H9 (cell line): ENCODE measurements at regions not wholly inside any gene's neighbourhood (a gene's known extent, or its start where the extent isn't known, plus 50 kb on each side); places are given as distances from the start of the nearest gene placed in this dataset.

Experiments used
- DNase-seq: peaks from one replicate; pipeline ENCODE4 v3.0.0-alpha.2; 2017
- H2AFZ ChIP-seq: one replicate; pipeline ENCODE4 v1.6.1; 2013; ENCODE audit warnings: mild to moderate bottlenecking, low read length, control low read depth, moderate library complexity
- H2AK5ac ChIP-seq: 2 replicates; pipeline ENCODE4 v1.6.1; 2013; ENCODE audit warnings: low read length, control low read depth, mixed read lengths; ENCODE audit not compliant: insufficient read length
- H2BK120ac ChIP-seq: one replicate; pipeline ENCODE4 v1.6.1; 2013; ENCODE audit warnings: low read depth, mild to moderate bottlenecking, low read length, control low read depth, inconsistent platforms; ENCODE audit not compliant: poor library complexity, severe bottlenecking
- H2BK12ac ChIP-seq: 2 replicates; pipeline ENCODE4 v1.6.1; 2013; ENCODE audit warnings: low read length, control low read depth, mixed read lengths, low read depth; ENCODE audit not compliant: insufficient read length
- H2BK15ac ChIP-seq: 2 replicates; pipeline ENCODE4 v1.6.1; 2013; ENCODE audit warnings: low read depth, low read length, control low read depth
- H2BK20ac ChIP-seq: one replicate; pipeline ENCODE4 v1.6.1; 2013; ENCODE audit warnings: low read depth, mild to moderate bottlenecking, low read length, control low read depth, inconsistent platforms; ENCODE audit not compliant: poor library complexity, severe bottlenecking
- H2BK5ac ChIP-seq: 2 replicates; pipeline ENCODE4 v1.6.1; 2013; ENCODE audit warnings: low read length, control low read depth, mixed read lengths; ENCODE audit not compliant: insufficient read length
- H3K14ac ChIP-seq: 2 replicates; pipeline ENCODE4 v1.6.1; 2013; ENCODE audit warnings: low read length, control low read depth; ENCODE audit not compliant: insufficient read depth
- H3K18ac ChIP-seq: 2 replicates; pipeline ENCODE4 v1.6.1; 2013; ENCODE audit warnings: low read depth, mild to moderate bottlenecking, mixed read lengths, low read length, control low read depth; ENCODE audit not compliant: insufficient read length
- H3K23ac ChIP-seq: 2 replicates; pipeline ENCODE4 v1.6.1; 2013; ENCODE audit warnings: low read length, control low read depth, mixed read lengths, low read depth; ENCODE audit not compliant: insufficient read length
- H3K23me2 ChIP-seq: 2 replicates; pipeline ENCODE4 v1.6.1; 2013; ENCODE audit warnings: low read depth, mild to moderate bottlenecking, mixed read lengths, low read length, control low read depth; ENCODE audit not compliant: insufficient read length, poor library complexity, severe bottlenecking
- H3K27ac ChIP-seq: 2 replicates; pipeline ENCODE4 v1.5.1; 2013; ENCODE audit warnings: low read length, control low read depth, mixed read lengths, low read depth; ENCODE audit not compliant: insufficient read length
- H3K27me3 ChIP-seq: 2 replicates; pipeline ENCODE4 v1.6.1; 2013; ENCODE audit warnings: low read length, control low read depth, inconsistent platforms; ENCODE audit not compliant: insufficient read depth
- H3K4ac ChIP-seq: 2 replicates; pipeline ENCODE4 v1.6.1; 2013; ENCODE audit warnings: low read depth, mild to moderate bottlenecking, control low read depth, inconsistent platforms, low read length, moderate library complexity
- H3K4me1 ChIP-seq: 2 replicates; pipeline ENCODE4 v1.6.1; 2013; ENCODE audit warnings: low read length, control low read depth, inconsistent platforms; ENCODE audit not compliant: insufficient read depth
- H3K4me2 ChIP-seq: 2 replicates; pipeline ENCODE4 v1.6.1; 2013; ENCODE audit warnings: low read length, control low read depth, mixed read lengths; ENCODE audit not compliant: insufficient read length, insufficient read depth
- H3K56ac ChIP-seq: 2 replicates; pipeline ENCODE4 v1.6.1; 2013; ENCODE audit warnings: low read depth, mild to moderate bottlenecking, mixed read lengths, low read length, control low read depth; ENCODE audit not compliant: insufficient read length
- H3K79me1 ChIP-seq: 2 replicates; pipeline ENCODE4 v1.6.1; 2013; ENCODE audit warnings: low read depth, mild to moderate bottlenecking, moderate library complexity, low read length, control low read depth, inconsistent platforms; ENCODE audit not compliant: insufficient read depth, poor library complexity, severe bottlenecking
- H3K79me2 ChIP-seq: 2 replicates; pipeline ENCODE4 v1.6.1; 2013; ENCODE audit warnings: low read length, control low read depth, inconsistent platforms; ENCODE audit not compliant: insufficient read depth
- H3K9ac ChIP-seq: 2 replicates; pipeline ENCODE4 v1.6.1; 2013; ENCODE audit warnings: low read length, control low read depth, mixed read lengths; ENCODE audit not compliant: insufficient read length; ENCODE audit errors: extremely low read depth
- H3K9me3 ChIP-seq: one replicate; pipeline ENCODE4 v1.6.1; 2013; ENCODE audit warnings: low read depth, low read length, inconsistent platforms; ENCODE audit not compliant: control insufficient read depth
- H3T11ph ChIP-seq: one replicate; pipeline ENCODE4 v1.6.1; 2013; ENCODE audit warnings: mild to moderate bottlenecking, low read length, control low read depth, inconsistent platforms
- H4K20me1 ChIP-seq: one replicate; pipeline ENCODE4 v1.6.1; 2013; ENCODE audit not compliant: control insufficient read depth, insufficient read length, insufficient read depth
- H4K5ac ChIP-seq: 2 replicates; pipeline ENCODE4 v1.6.1; 2013; ENCODE audit warnings: low read depth, mild to moderate bottlenecking, mixed read lengths, low read length, control low read depth; ENCODE audit not compliant: insufficient read length
- H4K8ac ChIP-seq: replicated peaks from 2 replicates; pipeline ENCODE4 v1.6.1; 2013; ENCODE audit warnings: low read length, control low read depth, mixed read lengths, low read depth; ENCODE audit not compliant: insufficient read length
- H4K91ac ChIP-seq: 2 replicates; pipeline ENCODE4 v1.6.1; 2013; ENCODE audit warnings: low read depth, mild to moderate bottlenecking, moderate library complexity, mixed read lengths, low read length, control low read depth; ENCODE audit not compliant: insufficient read length
- H3K27ac Mint-ChIP-seq, 3 experiments: 2 replicates in 2 of 3; 3 replicates in 1 of 3; pipeline ENCODE4 v1.8.0; 2020 to 2021; ENCODE audit warnings: mixed read lengths in 3 of 3, mild to moderate bottlenecking in 1 of 3, moderate library complexity in 1 of 3
- H3K27me3 Mint-ChIP-seq: 2 replicates; pipeline ENCODE4 v1.8.0; 2021; ENCODE audit warnings: low read depth, mild to moderate bottlenecking, moderate library complexity, mixed read lengths
- H3K36me3 Mint-ChIP-seq, 3 experiments: 2 replicates in 2 of 3; 3 replicates in 1 of 3; pipeline ENCODE4 v1.8.0; 2020 to 2021; ENCODE audit warnings: low read depth in 3 of 3, mixed read lengths in 3 of 3; ENCODE audit not compliant: insufficient read depth in 1 of 3
- H3K4me1 Mint-ChIP-seq, 2 experiments: 2 replicates each; pipeline ENCODE4 v1.8.0; 2020; ENCODE audit warnings: mixed read lengths in 2 of 2
- H3K4me3 Mint-ChIP-seq, 2 experiments: 2 replicates in 1 of 2; 3 replicates in 1 of 2; pipeline ENCODE4 v1.8.0; 2020 to 2021; ENCODE audit warnings: mild to moderate bottlenecking in 2 of 2, mixed read lengths in 2 of 2, moderate library complexity in 1 of 2
- H3K9me3 Mint-ChIP-seq, 2 experiments: 2 replicates in 1 of 2; 3 replicates in 1 of 2; pipeline ENCODE4 v1.8.0; 2020; ENCODE audit warnings: mild to moderate bottlenecking in 2 of 2, mixed read lengths in 2 of 2, moderate library complexity in 1 of 2
- WGBS: extraction: QIAGEN DNeasy Blood & Tissue Kit; methylation state at CpG from one replicate; pipeline ENCODE4 v1.1.7; 2013; ENCODE audit warnings: missing lambda C conversion rate, low lambda C conversion rate, mixed read lengths; ENCODE audit not compliant: insufficient read length; ENCODE audit errors: extremely low coverage; 5-methylcytosine and 5-hydroxymethylcytosine counted together
- TF ChIP-seq, protein P1 (sequence below): fragments of 200-600 bp; sonication (generic); conservative IDR thresholded peaks from 3 replicates; pipeline ENCODE4 v1.8.0; 2021; ENCODE audit warnings: antibody characterized with exemption, mild to moderate bottlenecking

DNA sequence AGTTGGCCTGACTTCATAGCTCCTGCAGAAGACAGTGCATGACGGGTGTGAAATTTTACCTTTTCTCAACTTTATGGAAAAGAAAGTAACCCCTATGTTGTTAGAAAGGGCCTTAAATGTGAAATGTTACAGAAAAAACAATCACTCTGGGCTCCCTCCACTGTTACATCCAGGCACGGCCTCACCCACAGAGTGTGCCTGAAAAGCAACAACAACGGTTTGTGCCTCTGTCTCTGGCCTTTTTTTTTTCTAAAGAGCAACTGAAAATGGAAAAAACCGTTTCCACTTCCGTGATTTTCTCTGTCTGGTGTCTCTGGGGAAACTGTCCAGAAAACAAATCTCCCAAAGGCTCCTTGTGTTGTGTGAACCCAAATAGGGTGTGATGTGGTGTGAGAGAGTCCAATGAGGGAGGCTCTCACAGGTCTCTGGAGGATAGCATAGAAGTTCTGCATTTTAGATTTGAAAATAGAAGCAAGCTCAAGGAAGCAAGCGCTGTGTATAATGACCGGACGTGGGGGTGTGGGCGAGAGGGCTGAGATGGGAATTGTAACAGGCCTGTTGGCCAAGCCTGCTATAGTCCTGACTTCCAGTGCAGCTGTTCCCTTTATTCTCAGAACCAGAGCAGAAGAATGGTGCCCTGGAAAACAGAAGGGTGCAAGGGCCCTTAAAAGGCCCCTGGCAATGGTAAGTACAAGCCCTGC, 221.8 kb upstream of the TUT7 start:
- H3K4me1 ChIP-seq: no peaks in the 10 kb centered on the region; the same call in 1 of the 2 replicates
- no peak overlapping the region for H2BK20ac ChIP-seq
- H3K56ac ChIP-seq: no peak overlapping the region
- no peak overlapping the region for H3T11ph ChIP-seq
- peaks cover 12 to 20% of the 10 kb centered on the region in 2 experiments for H3K4me1 Mint-ChIP-seq
- H3K79me2 ChIP-seq: no peaks in the 10 kb centered on the region
- peaks cover 4% of the 10 kb centered on the region for H3K27me3 Mint-ChIP-seq
- no peak overlapping the region for H2AK5ac ChIP-seq
- no peak overlapping the region for H3K27ac Mint-ChIP-seq
- H3K9ac ChIP-seq: no peak overlapping the region
- H4K5ac ChIP-seq: no peak overlapping the region
- peaks cover 0 to 4% of the 10 kb centered on the region in 2 experiments; a peak in 1 of 5 replicates for H3K9me3 Mint-ChIP-seq
- H3K23ac ChIP-seq: no peak overlapping the region
- no peaks in the 10 kb centered on the region for H3K79me1 ChIP-seq
- H2BK15ac ChIP-seq: no peak overlapping the region
- no peak for DNase-seq
- H3K27ac ChIP-seq: no peak overlapping the region
- H4K8ac ChIP-seq: no peak overlapping the region
- no peak overlapping the region for H4K91ac ChIP-seq
- H3K14ac ChIP-seq: no peak overlapping the region
- no CpG with 5 or more reads among the region's 9 CpGs for WGBS
- H3K18ac ChIP-seq: no peak overlapping the region
- H2BK120ac ChIP-seq: no peak overlapping the region
- no peak overlapping the region for H2BK12ac ChIP-seq
- H3K27me3 ChIP-seq: no peaks in the 10 kb centered on the region
- TF ChIP-seq, protein P1, sequence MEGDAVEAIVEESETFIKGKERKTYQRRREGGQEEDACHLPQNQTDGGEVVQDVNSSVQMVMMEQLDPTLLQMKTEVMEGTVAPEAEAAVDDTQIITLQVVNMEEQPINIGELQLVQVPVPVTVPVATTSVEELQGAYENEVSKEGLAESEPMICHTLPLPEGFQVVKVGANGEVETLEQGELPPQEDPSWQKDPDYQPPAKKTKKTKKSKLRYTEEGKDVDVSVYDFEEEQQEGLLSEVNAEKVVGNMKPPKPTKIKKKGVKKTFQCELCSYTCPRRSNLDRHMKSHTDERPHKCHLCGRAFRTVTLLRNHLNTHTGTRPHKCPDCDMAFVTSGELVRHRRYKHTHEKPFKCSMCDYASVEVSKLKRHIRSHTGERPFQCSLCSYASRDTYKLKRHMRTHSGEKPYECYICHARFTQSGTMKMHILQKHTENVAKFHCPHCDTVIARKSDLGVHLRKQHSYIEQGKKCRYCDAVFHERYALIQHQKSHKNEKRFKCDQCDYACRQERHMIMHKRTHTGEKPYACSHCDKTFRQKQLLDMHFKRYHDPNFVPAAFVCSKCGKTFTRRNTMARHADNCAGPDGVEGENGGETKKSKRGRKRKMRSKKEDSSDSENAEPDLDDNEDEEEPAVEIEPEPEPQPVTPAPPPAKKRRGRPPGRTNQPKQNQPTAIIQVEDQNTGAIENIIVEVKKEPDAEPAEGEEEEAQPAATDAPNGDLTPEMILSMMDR: no peak
- no peaks in the 10 kb centered on the region for H3K23me2 ChIP-seq
- H3K4me2 ChIP-seq: no peak overlapping the region
- no peak overlapping the region for H3K4me3 Mint-ChIP-seq
- no peak overlapping the region for H3K4ac ChIP-seq
- no peak overlapping the region for H2AFZ ChIP-seq
- no peaks in the 10 kb centered on the region for H3K9me3 ChIP-seq
- no peaks in the 10 kb centered on the region for H3K36me3 Mint-ChIP-seq
- no peak overlapping the region for H2BK5ac ChIP-seq
- no peaks in the 10 kb centered on the region for H4K20me1 ChIP-seq
